NOMO-1 (cell line): ENCODE measurements at regions not wholly inside any gene's neighbourhood (a gene's known extent, or its start where the extent isn't known, plus 50 kb on each side); places are given as distances from the start of the nearest gene placed in this dataset.
"Not testable (repeated sequence)": the region's sequence is repeated elsewhere in the genome, so short reads cannot be mapped to it uniquely, and the experiment has no call there.

Experiments
- DNase-seq, 2 experiments: peaks; one replicate each; lab custom pipeline; 2025; ENCODE audit not compliant: unreplicated experiment in 2 of 2; lab: John Stamatoyannopoulos, UW

- DNase-seq, result no peak
Measured at GRCh38 chr5:158607088-158607487, 492.6 kb downstream of the EBF1 start.

- peak; percentile 39 to 55 for DNase-seq
Measured at GRCh38 chr5:158606233-158606632, 493.5 kb downstream of the EBF1 start.

- no peak for DNase-seq
Measured at GRCh38 chr5:158602981-158603380, 496.7 kb downstream of the EBF1 start.

DNA sequence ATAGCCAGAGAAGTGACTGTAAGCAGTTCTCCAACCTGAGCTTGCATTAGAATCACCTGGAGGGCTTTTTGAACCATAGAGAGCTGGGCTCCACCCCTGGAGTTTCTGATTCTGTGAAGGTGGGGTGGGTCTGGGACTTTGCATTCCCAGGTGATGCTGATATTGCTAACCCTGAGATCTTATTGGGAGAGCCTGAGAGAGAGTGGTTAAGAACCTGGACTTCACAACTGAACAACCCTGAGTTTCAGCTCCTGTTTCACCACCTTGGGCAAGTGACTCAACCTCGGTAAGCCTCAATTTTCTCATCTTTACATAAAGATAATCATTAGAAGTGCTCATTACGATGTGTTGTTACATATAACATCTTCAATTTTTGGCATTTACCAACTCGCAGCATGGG is 498.6 kb downstream of the EBF1 start:
- no peak for DNase-seq

DNA sequence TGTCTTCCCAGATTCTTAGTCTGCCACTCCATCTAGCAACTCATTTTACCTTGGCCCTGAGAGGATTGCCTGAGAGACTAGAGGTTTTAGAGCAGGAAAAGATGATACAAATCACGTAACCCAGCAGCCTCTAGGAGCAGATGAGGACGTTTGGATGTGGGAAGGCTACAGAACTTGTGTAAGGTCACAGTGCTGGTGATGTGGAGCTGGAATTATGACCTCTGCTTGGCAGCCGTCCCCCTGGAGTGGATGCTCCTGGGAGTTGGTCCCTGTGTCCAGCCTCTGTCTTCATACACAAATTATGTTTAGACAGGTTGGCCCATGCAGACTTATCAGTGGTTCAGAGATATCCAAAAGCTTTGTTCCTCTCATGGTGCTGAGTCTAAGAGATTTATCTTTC is 499.0 kb downstream of the EBF1 start:
- DNase-seq, result no peak

DNA sequence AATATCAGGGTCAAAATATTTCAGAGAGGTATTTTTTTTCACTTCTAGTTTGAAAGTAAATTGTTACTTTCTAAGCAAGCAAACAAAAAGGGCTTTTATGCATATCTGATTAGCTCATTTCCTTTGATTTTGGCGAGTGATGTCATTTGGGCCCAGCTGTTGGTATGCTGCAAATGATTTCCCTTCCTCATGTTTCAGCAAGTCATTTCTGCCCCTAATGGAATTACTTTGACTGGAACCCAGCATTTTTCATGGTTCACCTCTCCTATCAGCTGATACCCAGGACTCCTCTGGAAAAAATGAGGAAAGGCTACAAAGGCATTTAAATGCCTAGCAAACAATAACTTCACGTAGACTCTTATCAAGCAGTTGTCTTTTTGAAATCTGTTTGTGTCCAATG is 500.6 kb downstream of the EBF1 start:
- no peak for DNase-seq

DNA sequence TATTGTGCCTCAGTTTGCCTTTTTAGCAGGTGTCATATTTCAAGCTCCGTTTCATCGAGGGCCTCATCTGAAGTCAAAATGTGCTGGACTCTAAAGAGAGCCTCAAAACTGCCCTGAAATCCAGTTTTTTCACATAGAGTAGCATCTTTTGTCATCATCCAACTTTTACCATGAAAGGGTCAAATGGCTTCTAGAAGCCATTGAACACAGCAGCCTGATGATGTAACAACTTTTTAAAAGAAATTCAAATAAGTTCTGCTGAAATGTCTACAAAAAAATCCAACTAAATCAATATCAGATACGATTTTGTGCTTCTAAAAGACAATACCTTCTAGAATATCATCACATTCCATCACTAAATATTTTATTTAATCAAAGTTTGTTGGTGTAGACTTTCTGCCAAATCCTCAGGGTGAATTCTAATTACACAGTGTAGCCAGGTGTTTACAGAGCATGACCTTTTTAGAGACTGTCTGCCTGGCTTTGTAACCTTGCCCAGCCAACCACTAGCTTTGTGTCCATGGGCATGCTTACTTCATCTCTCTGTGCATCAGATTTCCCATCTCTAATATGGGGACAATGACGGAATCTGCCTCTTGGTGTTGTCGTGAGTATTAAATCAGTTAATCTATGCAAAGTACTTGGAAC is 505.0 kb downstream of the EBF1 start:
- DNase-seq, result no peak

DNA sequence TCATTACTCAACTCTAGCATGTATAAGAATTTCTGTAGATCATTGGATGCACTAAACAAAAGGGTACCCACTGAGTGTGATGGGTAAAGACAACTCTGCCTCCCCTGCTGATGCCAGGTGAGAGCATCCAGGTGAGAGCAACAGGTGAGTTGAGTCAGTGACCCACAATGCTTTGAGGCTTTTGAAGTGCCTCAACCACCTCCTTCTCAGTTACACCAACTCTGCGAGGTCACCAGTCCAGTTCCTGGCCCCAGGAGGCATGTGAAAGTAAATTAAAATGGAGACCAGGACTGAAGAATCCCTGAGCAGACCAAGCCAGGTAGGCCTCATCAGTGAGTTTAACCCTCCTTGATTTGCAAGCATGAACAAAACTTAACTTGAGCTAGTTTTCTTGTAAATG is 505.8 kb downstream of the EBF1 start:
- no peak for DNase-seq

DNA sequence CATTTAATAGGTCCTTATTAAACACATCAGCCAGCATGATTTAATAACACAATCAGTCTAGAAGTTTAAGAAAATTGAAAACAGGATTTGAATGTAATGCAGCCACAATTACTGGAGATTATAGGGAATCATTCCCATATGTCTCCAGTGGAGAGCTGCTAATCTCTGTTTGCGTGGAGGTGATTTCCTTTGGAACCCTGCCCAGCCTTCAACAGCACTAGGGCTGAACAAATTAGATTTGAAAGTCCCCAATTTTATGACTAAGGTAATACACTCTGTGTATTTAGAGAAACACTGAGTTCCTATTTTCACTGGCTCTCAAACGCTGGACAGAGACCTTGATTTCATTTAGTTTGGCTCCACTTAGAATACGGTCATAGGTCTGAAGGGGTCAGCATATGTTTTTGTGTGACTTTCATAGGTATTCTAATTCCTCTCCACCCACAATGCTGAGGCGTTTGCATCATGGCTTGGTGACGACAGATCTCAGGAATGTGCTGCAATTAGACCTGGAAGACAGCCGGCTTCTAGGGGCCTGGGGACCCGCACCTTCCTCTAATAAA is 508.3 kb downstream of the EBF1 start:
- DNase-seq, result no peak

DNA sequence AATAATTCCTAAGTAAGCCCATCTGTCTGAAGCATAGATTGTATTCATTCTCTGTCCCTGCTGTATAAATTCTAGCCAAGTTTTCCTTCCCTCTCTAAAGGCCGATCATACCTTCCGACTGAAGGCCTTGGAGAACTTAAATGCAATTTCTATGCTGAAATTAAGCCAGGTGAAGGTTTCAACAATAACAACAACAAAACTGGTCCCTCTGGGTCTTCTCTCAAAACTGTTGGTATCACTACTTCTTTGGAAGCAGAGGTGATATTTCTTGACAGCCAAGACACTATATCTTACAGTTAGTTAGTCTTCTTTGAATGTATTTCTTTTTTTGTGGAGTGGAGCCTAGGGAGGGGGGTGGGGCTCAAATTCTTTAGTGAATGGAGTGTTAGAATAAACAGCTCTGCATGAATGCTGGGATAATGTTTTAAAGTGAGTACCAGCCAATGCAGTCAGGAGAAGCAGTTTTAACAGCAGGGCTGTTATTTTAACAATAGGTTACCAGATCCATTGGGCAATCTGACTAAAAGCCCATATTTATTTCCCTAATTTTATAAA is 508.9 kb downstream of the EBF1 start:
- DNase-seq, result no peak

DNA sequence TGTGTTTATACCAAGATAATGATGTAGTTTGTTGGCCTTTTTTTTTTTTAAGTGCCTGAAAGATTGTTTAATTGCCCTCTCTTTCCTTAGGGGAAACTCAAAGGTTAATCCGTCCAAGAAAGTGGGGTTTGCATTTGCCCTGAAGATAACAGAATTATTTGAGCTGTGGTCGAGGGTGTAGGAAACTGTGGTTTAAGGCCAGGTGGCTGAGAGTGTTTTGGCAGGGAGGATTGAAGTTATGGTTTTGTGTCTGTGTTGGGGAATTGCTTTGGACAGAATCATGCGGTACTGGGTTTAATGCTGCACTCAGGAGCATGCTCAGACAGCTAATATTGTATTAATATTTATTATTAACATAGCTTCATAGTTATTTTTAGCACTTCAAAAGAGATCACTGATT is 509.8 kb downstream of the EBF1 start:
- DNase-seq, result no peak

- DNase-seq, result no peak
Measured at GRCh38 chr5:158588617-158589016, 511.1 kb downstream of the EBF1 start.

- DNase-seq, result no peak
Measured at GRCh38 chr5:158586054-158586453, 513.7 kb downstream of the EBF1 start.

DNA sequence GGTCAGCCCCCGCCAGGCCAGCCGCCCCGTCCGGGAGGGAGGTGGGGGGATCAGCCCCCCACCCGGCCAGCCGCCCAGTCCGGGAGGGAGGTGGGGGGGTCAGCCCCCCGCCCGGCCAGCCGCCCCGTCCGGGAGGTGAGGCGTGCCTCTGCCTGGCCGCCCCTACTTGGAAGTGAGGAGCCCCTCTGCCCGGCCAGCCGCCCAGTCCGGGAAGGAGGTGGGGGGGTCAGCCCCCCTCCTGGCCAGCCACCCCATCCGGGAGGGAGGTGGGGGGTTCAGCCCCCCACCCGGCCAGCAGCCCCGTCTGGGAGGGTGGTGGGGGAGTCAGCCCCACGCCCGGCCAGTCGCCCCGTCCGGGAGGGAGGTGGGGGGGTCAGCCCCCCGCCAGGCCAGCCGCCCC is 517.0 kb downstream of the EBF1 start:
- not testable (repeated sequence) for DNase-seq

GRCh38 chr5:158573829-158574228 is 525.9 kb downstream of the EBF1 start:
- no peak for DNase-seq

GRCh38 chr5:158570502-158570901 is 529.2 kb downstream of the EBF1 start:
- no peak for DNase-seq

DNA sequence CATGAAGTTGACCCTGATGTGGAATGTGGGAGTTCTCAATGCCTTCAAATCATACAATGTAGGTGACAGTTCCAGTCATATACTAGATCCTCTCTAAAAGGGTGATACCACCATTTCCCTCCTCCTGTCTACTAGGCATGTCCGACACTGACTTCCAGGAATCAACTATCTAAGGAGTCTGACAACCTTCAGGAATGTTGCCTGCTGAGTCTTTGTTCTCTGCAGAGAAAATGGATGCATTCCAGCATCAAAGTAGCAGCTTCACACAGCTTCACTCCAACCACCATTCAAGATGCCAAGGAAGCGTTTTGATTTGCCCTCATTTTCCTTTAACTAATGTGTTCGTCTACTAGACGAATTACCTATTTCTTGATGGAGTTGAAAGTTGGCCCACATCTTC is 530.2 kb downstream of the EBF1 start:
- no peak for DNase-seq

DNA sequence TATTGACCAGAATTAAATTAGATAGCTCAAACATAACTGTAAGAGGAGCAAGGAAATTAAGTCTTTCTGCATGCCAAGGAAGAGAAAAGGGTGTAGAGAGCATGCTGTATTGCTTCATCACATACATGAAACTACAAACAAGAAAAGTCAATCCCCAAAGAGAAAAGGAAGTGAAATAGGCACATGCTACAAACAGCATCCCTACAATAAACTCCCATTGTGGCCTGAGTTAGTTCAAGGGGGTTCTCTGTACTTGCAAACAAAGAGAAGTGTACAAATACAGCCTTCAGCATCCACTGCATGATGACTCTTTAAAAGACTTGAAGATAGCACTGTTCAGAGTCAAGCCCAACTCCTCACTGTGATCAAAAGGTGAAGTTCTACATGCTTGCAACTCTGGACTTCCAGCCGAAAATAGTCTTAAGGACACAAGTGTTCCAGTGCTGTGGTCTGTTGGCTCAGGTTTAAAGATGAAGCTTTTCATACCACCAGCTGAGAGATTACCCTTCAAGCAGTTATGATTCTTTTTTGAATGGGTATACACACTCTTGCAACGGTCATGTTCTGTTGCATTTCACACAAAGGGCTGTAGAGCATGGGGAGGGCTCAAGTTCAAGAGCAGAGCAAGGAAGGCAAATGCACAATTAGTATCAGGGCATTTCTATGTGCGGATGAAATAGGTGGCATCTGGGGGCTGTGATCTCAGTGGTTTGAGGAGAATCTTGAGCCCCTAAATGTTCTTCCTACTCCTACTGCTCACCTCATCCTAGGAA is 534.5 kb downstream of the EBF1 start:
- DNase-seq, result peak in 1 of 2 experiments; percentile 48

DNA sequence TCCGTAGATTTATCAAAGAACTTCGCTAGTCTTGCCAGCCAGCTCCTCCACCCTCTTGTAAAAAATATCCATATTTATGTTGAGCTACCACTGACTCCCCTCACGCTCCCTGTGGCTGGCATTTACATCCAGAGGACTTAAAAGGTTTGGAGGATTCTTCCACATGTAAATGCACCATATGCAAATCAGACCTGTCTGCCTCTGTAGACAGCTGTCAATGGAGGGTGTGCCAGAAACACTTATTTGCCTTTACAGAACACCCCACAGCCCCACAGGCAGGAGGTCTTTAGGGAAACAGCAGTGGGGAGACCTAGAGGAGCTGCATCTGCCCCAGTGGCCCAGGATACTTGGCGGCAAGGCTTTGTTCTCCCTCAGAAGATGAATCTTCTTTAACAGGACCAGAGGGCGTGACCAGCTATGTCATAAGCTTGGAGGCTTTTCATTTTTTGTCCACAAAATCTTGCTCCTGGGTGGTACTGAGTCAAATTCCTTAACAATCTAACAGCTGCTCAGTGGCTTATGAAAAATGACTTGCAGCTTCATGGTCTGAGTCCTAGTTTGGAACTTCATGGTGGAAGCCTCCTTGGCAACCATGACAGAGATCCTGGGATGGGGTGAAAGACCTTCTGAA is 535.8 kb downstream of the EBF1 start:
- no peak for DNase-seq

- DNase-seq, result no peak
Measured at GRCh38 chr5:158561562-158562190, 538.0 kb downstream of the EBF1 start.

GRCh38 chr5:158560170-158560569 is 539.5 kb downstream of the EBF1 start:
- peak; percentile 23 to 46 for DNase-seq
